ENCODE measurements at regions not wholly inside any gene's neighbourhood (a gene's known extent, or its start where the extent isn't known, plus 50 kb on each side); places are given as distances from the start of the nearest gene placed in this dataset.

GRCh38 chr16:52787709-52788108, 240.8 kb upstream of the TOX3 start:
- 69 to 84% methylated on average over 3 of the region's 3 CpGs for WGBS, 2 donors
- no peaks in the 10 kb centered on the region for H3K27me3 ChIP-seq
- H3K36me3 ChIP-seq = no peaks in the 10 kb centered on the region
- TF ChIP-seq POLR2AphosphoS5 (IDR thresholded peaks at IDR 0.05) (no peak), POLR2A (IDR thresholded peaks at IDR 0.05) (no peak), EP300 (IDR thresholded peaks at IDR 0.05) (no peak), CTCF (IDR thresholded peaks at IDR 0.05) (no peak)
- DNase-seq (no peak), ATAC-seq (ENCODE audit: low FRiP score in 2 of 2) (no peak)
- H3K9me3 ChIP-seq = no peaks in the 10 kb centered on the region
- H3K4me3 ChIP-seq = no peak overlapping the region
- no peak overlapping the region for H3K27ac ChIP-seq
- H3K4me1 ChIP-seq = no peaks in the 10 kb centered on the region

- no peak for DNase-seq
- 49 to 65% methylated on average over 3 of the region's 3 CpGs for WGBS, 2 donors
- no peaks in the 10 kb centered on the region for H3K4me1 ChIP-seq
- no peak overlapping the region for H3K4me3 ChIP-seq
- no peaks in the 10 kb centered on the region for H3K36me3 ChIP-seq
- no peak for TF ChIP-seq POLR2AphosphoS5 (IDR thresholded peaks at IDR 0.05)
- no peaks in the 10 kb centered on the region for H3K9me3 ChIP-seq
- no peak overlapping the region for H3K27ac ChIP-seq
- peak in 1 of 2 donors; percentile 33 for ATAC-seq (ENCODE audit: low FRiP score in 2 of 2)
- H3K27me3 ChIP-seq = no peaks in the 10 kb centered on the region
These were observed 239.1 kb upstream of the TOX3 start for GRCh38 chr16:52786091-52786490.

- 94% methylated on average over 4 of the region's 4 CpGs for WGBS, 2 donors
- no peak for ATAC-seq (ENCODE audit: low FRiP score in 2 of 2)
- no peaks in the 10 kb centered on the region for H3K4me1 ChIP-seq
- H3K4me3 ChIP-seq = no peak overlapping the region
- no peaks in the 10 kb centered on the region for H3K9me3 ChIP-seq
- no peaks in the 10 kb centered on the region for H3K27me3 ChIP-seq
- TF ChIP-seq EP300 (IDR thresholded peaks at IDR 0.05) = no peak
- no peak for TF ChIP-seq CTCF (IDR thresholded peaks at IDR 0.05)
- no peak for TF ChIP-seq POLR2A (IDR thresholded peaks at IDR 0.05)
- TF ChIP-seq POLR2AphosphoS5 (IDR thresholded peaks at IDR 0.05) = no peak
- H3K27ac ChIP-seq = no peak overlapping the region
- no peaks in the 10 kb centered on the region for H3K36me3 ChIP-seq
- no peak for DNase-seq
These were observed 238.7 kb upstream of the TOX3 start for GRCh38 chr16:52785653-52786052.

- Histone ChIP-seq H3K27me3 (no peaks in the 10 kb centered on the region), H3K27ac (no peak overlapping the region), H3K9me3 (no peaks in the 10 kb centered on the region), H3K36me3 (no peaks in the 10 kb centered on the region), H3K4me1 (no peaks in the 10 kb centered on the region), H3K4me3 (no peak overlapping the region)
- no peak for ATAC-seq (ENCODE audit: low FRiP score in 2 of 2)
- no peak for TF ChIP-seq POLR2AphosphoS5 (IDR thresholded peaks at IDR 0.05)
- no peak for TF ChIP-seq CTCF (IDR thresholded peaks at IDR 0.05)
- TF ChIP-seq POLR2A (IDR thresholded peaks at IDR 0.05) = no peak
- no peak for TF ChIP-seq EP300 (IDR thresholded peaks at IDR 0.05)
- DNase-seq = no peak
These were observed 236.7 kb upstream of the TOX3 start for GRCh38 chr16:52783616-52784015.

GRCh38 chr16:52781005-52781630, 234.2 kb upstream of the TOX3 start:
- WGBS, 2 donors = 59 to 64% methylated on average over 11 of the region's 11 CpGs
- TF ChIP-seq POLR2AphosphoS5 (IDR thresholded peaks at IDR 0.05) (no peak), CTCF (IDR thresholded peaks at IDR 0.05) (no peak), EP300 (IDR thresholded peaks at IDR 0.05) (no peak), POLR2A (IDR thresholded peaks at IDR 0.05) (no peak)
- no peak overlapping the region for H3K27ac ChIP-seq
- H3K4me1 ChIP-seq = no peaks in the 10 kb centered on the region
- ATAC-seq (ENCODE audit: low FRiP score in 2 of 2) = no peak
- H3K36me3 ChIP-seq = no peaks in the 10 kb centered on the region
- no peak overlapping the region for H3K4me3 ChIP-seq
- no peaks in the 10 kb centered on the region for H3K27me3 ChIP-seq
- no peak for DNase-seq
- no peaks in the 10 kb centered on the region for H3K9me3 ChIP-seq
